ENCODE measurements at regions not wholly inside any gene's neighbourhood (a gene's known extent, or its start where the extent isn't known, plus 50 kb on each side); places are given as distances from the start of the nearest gene placed in this dataset.
A peak's percentile ranks its signal among the peaks of the same experiment; 100 is the strongest.
"Not testable (repeated sequence)": the region's sequence is repeated elsewhere in the genome, so short reads cannot be mapped to it uniquely, and the experiment has no call there.

- H3K4me3 ChIP-seq; intact Hi-C loops (cut with DNase I); H3K9me3 ChIP-seq; DNase-seq; H3K27me3 ChIP-seq; H3K4me1 ChIP-seq; H3K27ac ChIP-seq; ATAC-seq; H3K36me3 ChIP-seq (replicated peaks in 1 of 2; ENCODE audit: insufficient read depth in 1 of 2, low read depth in 2 of 2): not testable (repeated sequence)
- 72 to 74% methylated on average over 5 of the region's 8 CpGs for whole genome bisulfite sequencing, 2 donors
Observed at GRCh38 chr5:177857642-177858200, 75.0 kb upstream of the FAM153A start.

GRCh38 chr5:177856474-177856873 is 73.8 kb upstream of the FAM153A start:
- H3K36me3 ChIP-seq (replicated peaks in 1 of 2; ENCODE audit: insufficient read depth in 1 of 2, low read depth in 2 of 2); H3K4me3 ChIP-seq; ATAC-seq; H3K4me1 ChIP-seq; intact Hi-C loops (cut with DNase I); H3K27ac ChIP-seq; DNase-seq; H3K9me3 ChIP-seq; H3K27me3 ChIP-seq: not testable (repeated sequence)
- 40 to 53% methylated on average over 1 of the region's 2 CpGs for WGBS, 2 donors

GRCh38 chr5:177847914-177848313 is 65.2 kb upstream of the FAM153A start:
- 78 to 81% methylated on average over 6 of the region's 7 CpGs for WGBS, 2 donors
- intact Hi-C loops (cut with DNase I); H3K9me3 ChIP-seq; H3K4me1 ChIP-seq; H3K4me3 ChIP-seq; H3K36me3 ChIP-seq (replicated peaks in 1 of 2; ENCODE audit: insufficient read depth in 1 of 2, low read depth in 2 of 2); DNase-seq; H3K27me3 ChIP-seq; H3K27ac ChIP-seq; ATAC-seq: not testable (repeated sequence)

GRCh38 chr5:177846598-177846997 is 63.9 kb upstream of the FAM153A start:
- H3K4me3 ChIP-seq; H3K27ac ChIP-seq; H3K9me3 ChIP-seq; H3K27me3 ChIP-seq; intact Hi-C loops (cut with DNase I); ATAC-seq; H3K36me3 ChIP-seq (replicated peaks in 1 of 2; ENCODE audit: insufficient read depth in 1 of 2, low read depth in 2 of 2); DNase-seq; H3K4me1 ChIP-seq: not testable (repeated sequence)
- 0 to 47% methylated on average over 1 to 2 of the region's 5 CpGs for WGBS, 2 donors

GRCh38 chr5:177845906-177846305 is 63.2 kb upstream of the FAM153A start:
- H3K36me3 ChIP-seq (replicated peaks in 1 of 2; ENCODE audit: insufficient read depth in 1 of 2, low read depth in 2 of 2); intact Hi-C loops (cut with DNase I); H3K27ac ChIP-seq; H3K4me1 ChIP-seq; H3K27me3 ChIP-seq; H3K9me3 ChIP-seq; DNase-seq; H3K4me3 ChIP-seq: not testable (repeated sequence)
- peak; percentile 55 for ATAC-seq
- WGBS, 2 donors: 90% methylated on average over 1 of the region's 4 CpGs; no CpG with 5 or more reads in 1 of the 2 donors

- intact Hi-C loops (cut with DNase I); H3K4me3 ChIP-seq; DNase-seq; H3K36me3 ChIP-seq (replicated peaks in 1 of 2; ENCODE audit: insufficient read depth in 1 of 2, low read depth in 2 of 2); H3K4me1 ChIP-seq; H3K9me3 ChIP-seq; ATAC-seq; H3K27ac ChIP-seq; H3K27me3 ChIP-seq: not testable (repeated sequence)
- WGBS, 2 donors: no CpG with 5 or more reads among the region's 5 CpGs
Observed at GRCh38 chr5:177836191-177836590, 53.5 kb upstream of the FAM153A start.

Measured in body of pancreas (tissue), 4 donors.